KMS-11 (cell line): ENCODE measurements at regions not wholly inside any gene's neighbourhood (a gene's known extent, or its start where the extent isn't known, plus 50 kb on each side); places are given as distances from the start of the nearest gene placed in this dataset.

Experiments
- H2AFZ ChIP-seq: fragments of 200-600 bp; sonication (generic); 2 replicates; pipeline ENCODE4 v1.6.1; 2016; ENCODE audit warnings: antibody characterized with exemption, mixed run types, low read depth
- H3K27ac ChIP-seq: fragments of 200-600 bp; sonication (generic); 2 replicates; pipeline ENCODE4 v1.6.1; 2016; ENCODE audit warnings: mild to moderate bottlenecking, mixed run types
- H3K27me3 ChIP-seq: fragments of 200-600 bp; sonication (generic); 2 replicates; pipeline ENCODE4 v1.6.1; 2017; ENCODE audit warnings: mild to moderate bottlenecking, low read depth, mixed run types, moderate library complexity; ENCODE audit not compliant: insufficient read depth
- H3K36me3 ChIP-seq: fragments of 200-600 bp; sonication (generic); 2 replicates; pipeline ENCODE4 v1.6.1; 2017; ENCODE audit warnings: mild to moderate bottlenecking, mixed run types; ENCODE audit not compliant: insufficient read depth
- H3K4me1 ChIP-seq: fragments of 200-600 bp; sonication (generic); 2 replicates; pipeline ENCODE4 v1.6.1; 2016; ENCODE audit warnings: mild to moderate bottlenecking, low read depth, mixed run types; ENCODE audit not compliant: poor library complexity, severe bottlenecking
- H3K4me2 ChIP-seq: fragments of 200-600 bp; sonication (generic); 2 replicates; pipeline ENCODE4 v1.7.0; 2016; ENCODE audit warnings: mild to moderate bottlenecking, mixed run types
- H3K4me3 ChIP-seq: fragments of 200-600 bp; sonication (generic); IDR thresholded peaks from 2 replicates; pipeline ENCODE4 v1.6.1; 2017; ENCODE audit warnings: low read depth, low read length, mixed read lengths; ENCODE audit not compliant: insufficient read depth
- H3K79me2 ChIP-seq: fragments of 200-600 bp; sonication (generic); 2 replicates; pipeline ENCODE4 v1.6.1; 2016; ENCODE audit warnings: low read depth, mixed run types; ENCODE audit not compliant: insufficient read depth
- H3K9ac ChIP-seq: fragments of 200-600 bp; sonication (generic); 2 replicates; pipeline ENCODE4 v1.6.1; 2016; ENCODE audit warnings: mild to moderate bottlenecking, mixed run types
- H4K20me1 ChIP-seq: fragments of 200-600 bp; sonication (generic); 2 replicates; pipeline ENCODE4 v1.6.1; 2016; ENCODE audit warnings: mild to moderate bottlenecking, mixed run types; ENCODE audit not compliant: insufficient read depth
- TF ChIP-seq, protein P1 (sequence below): fragments of 200-600 bp; sonication (generic); conservative IDR thresholded peaks from 2 replicates; pipeline ENCODE4 v1.6.1; 2017; ENCODE audit warnings: low read depth, mild to moderate bottlenecking, antibody characterized with exemption, low read length, moderate library complexity, mixed read lengths

DNA sequence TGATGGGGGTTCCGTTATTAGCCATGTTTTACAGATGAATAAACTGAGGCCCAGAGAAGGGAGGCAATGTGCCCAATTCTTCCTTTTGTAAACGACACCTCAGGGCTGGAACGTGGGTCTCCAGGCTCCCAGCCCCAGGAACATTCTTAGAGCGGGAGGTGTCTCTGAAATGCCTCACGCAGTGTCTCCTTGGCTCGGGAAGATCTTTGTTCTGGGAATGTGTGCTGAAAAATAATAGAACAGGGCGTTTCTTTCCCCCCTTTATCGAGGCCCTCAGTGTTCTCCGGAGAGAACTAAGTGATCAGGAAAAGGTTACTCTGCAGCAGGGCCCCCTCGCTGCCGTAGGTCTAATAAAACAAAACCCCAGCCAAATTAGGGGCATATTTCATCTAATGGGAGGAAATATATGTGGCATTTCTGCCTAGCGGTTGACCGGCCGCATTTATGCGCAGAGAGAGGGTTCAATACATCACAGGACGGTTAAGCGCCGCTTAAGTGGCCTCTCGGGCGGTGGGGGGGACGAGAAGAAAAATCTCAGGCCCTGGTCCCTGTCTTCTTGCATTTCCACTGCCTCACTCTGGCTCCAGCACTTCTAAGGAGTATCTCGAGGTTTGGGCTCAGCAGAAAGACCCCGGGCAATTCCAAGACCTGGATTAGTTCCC, 564.3 kb downstream of the MN1 start:
- Histone ChIP-seq H3K27me3 (peaks cover 11% of the 10 kb centered on the region; the same call in 1 of the 2 replicates), H2AFZ (no peak overlapping the region), H3K4me1 (no peaks in the 10 kb centered on the region), H3K27ac (no peak overlapping the region), H3K4me3 (no peak overlapping the region), H3K36me3 (no peaks in the 10 kb centered on the region), H4K20me1 (no peaks in the 10 kb centered on the region), H3K9ac (no peak overlapping the region), H3K79me2 (no peaks in the 10 kb centered on the region), H3K4me2 (no peak overlapping the region)
- TF ChIP-seq, protein P1, sequence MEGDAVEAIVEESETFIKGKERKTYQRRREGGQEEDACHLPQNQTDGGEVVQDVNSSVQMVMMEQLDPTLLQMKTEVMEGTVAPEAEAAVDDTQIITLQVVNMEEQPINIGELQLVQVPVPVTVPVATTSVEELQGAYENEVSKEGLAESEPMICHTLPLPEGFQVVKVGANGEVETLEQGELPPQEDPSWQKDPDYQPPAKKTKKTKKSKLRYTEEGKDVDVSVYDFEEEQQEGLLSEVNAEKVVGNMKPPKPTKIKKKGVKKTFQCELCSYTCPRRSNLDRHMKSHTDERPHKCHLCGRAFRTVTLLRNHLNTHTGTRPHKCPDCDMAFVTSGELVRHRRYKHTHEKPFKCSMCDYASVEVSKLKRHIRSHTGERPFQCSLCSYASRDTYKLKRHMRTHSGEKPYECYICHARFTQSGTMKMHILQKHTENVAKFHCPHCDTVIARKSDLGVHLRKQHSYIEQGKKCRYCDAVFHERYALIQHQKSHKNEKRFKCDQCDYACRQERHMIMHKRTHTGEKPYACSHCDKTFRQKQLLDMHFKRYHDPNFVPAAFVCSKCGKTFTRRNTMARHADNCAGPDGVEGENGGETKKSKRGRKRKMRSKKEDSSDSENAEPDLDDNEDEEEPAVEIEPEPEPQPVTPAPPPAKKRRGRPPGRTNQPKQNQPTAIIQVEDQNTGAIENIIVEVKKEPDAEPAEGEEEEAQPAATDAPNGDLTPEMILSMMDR = no peak

DNA sequence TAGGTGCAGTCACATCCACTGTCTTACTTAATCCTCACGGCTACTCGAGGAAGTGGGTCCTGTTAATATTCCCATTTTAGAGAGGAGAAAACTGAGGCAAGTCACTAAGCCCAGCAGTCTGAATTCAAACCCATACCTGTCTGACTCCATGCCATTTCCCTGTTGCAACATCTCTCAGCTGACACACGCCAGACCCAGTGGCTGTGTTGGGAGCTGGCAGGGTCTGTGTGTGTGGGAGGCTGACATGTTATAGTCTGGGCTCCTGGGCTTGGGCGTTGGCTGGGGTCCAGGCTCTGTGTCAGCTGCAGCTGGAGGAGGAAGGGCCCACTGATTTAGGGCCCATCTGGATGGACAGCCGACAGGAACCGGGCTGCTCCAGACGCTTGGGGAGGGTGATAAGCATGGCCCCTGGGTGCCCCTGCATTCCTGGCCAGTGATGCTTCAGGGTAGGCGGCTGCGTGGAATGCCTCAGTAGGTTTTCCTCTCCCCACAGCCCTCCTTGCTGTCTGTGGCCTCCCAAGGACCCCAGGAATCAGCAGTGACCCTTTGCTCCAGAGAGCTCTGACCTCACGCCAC, 562.5 kb downstream of the MN1 start:
- Histone ChIP-seq H4K20me1 (no peaks in the 10 kb centered on the region), H3K4me1 (no peaks in the 10 kb centered on the region), H3K36me3 (no peaks in the 10 kb centered on the region), H3K4me3 (no peak overlapping the region), H3K27me3 (peaks cover 9% of the 10 kb centered on the region; the same call in 1 of the 2 replicates), H3K27ac (no peak overlapping the region), H3K4me2 (no peak overlapping the region), H3K9ac (no peak overlapping the region), H2AFZ (no peak overlapping the region), H3K79me2 (no peaks in the 10 kb centered on the region)
- TF ChIP-seq, protein P1 = no peak

DNA sequence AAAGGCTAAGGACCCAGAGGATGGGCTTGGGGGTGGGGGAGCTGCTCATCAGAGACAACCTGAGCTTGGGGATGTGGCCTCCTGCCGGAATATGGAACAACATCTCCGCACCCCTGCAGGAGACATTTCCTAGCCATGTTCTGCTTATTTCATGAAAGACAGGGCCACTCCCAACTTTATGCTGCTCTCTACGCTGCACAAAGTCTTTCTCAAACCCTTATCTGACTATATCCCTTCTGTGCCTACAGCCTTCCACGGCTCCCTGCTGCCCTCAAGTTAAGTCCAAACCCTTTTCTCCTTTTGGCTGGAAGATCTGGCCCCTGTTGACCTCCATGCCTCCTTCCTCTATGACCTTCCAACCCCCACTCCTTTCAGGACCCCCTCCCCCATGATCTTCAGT, 562.0 kb downstream of the MN1 start:
- Histone ChIP-seq H3K4me3 (no peak overlapping the region), H3K9ac (no peak overlapping the region), H3K79me2 (no peaks in the 10 kb centered on the region), H3K36me3 (no peaks in the 10 kb centered on the region), H3K4me1 (no peaks in the 10 kb centered on the region), H3K4me2 (no peak overlapping the region), H3K27me3 (peaks cover 9% of the 10 kb centered on the region; the same call in 1 of the 2 replicates), H4K20me1 (no peaks in the 10 kb centered on the region), H3K27ac (no peak overlapping the region), H2AFZ (no peak overlapping the region)
- TF ChIP-seq, protein P1 = no peak

DNA sequence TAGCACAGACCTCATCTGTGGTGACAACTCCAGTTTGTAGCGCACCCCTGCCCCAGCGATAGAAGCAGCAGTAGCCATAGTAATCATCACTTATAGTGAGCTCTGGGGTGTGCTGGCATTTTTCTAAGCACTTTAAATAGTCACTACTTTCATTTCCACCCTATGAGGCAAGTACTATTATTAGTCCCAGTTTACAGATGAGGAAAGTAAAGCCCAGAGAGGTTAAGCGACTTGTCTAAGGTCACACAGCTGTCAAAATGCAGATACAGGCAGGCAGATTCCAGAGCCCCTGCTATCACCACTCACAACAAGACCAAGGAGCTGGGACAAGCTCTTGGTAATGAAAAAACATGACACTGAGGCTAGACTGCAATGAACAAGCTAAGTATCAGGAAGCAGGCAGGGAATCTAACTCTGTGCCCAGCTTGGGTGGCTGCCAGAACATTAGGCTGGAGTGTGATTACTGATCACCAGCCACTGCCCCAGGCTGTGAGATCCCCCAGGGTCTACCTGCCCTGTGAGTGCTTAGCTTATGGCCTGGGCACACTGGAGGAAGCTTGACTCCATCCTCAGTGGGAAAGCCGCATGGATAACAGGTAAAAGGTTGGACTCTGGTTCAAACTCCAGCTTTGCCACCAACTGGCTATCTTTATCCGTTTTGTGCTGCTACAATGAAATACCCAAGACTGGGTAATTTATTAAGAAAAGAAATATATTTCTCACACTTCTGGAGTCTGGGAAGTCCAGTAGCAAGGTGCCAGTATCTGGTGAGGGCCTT, 561.1 kb downstream of the MN1 start:
- Histone ChIP-seq H3K4me3 (no peak overlapping the region), H3K4me1 (no peaks in the 10 kb centered on the region), H3K9ac (no peak overlapping the region), H2AFZ (no peak overlapping the region), H3K27me3 (peaks cover 9% of the 10 kb centered on the region; the same call in 1 of the 2 replicates), H3K36me3 (no peaks in the 10 kb centered on the region), H3K4me2 (no peak overlapping the region), H3K27ac (no peak overlapping the region), H4K20me1 (no peaks in the 10 kb centered on the region), H3K79me2 (no peaks in the 10 kb centered on the region)
- TF ChIP-seq, protein P1 = no peak
